ENCODE measurements at regions not wholly inside any gene's neighbourhood (a gene's known extent, or its start where the extent isn't known, plus 50 kb on each side); places are given as distances from the start of the nearest gene placed in this dataset.

DNA sequence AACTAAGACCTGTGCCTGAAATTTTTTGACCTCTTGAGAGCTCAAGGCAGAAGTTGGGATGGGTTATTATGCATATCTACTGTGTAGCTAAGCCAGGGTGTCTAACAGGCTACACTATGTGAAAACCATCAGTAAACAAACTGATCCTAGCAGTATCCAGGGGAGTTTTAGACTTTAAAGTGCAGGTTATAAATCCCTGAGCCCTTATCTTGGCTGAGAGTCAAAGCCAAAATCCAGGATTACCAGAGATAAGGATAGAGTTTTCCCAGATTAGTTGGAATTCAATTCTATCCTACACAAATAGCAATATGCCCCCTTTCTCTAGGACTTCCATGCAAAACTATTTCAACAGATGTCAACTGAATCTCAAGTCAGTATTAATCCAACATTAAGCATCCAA, 1229.7 kb downstream of the GRIK2 start:
- Histone ChIP-seq H3K4me1 (ENCODE audit: control insufficient read depth, insufficient read depth, low read length) (no peaks in the 10 kb centered on the region), H3K9me3 (replicated peaks; ENCODE audit: control insufficient read depth, insufficient read depth, low read length) (no peaks in the 10 kb centered on the region), H3K27ac (ENCODE audit: control insufficient read depth, insufficient read depth) (no peak overlapping the region), H3K27me3 (replicated peaks in 1 of 2; ENCODE audit: control insufficient read depth in 2 of 2, insufficient read depth in 2 of 2, low read length in 1 of 2) (no peaks in the 10 kb centered on the region), H4K20me1 (ENCODE audit: control insufficient read depth, insufficient read depth) (no peaks in the 10 kb centered on the region), H3K9ac (ENCODE audit: control insufficient read depth, insufficient read depth, low read length) (no peak overlapping the region), H3K4me3 (no peak overlapping the region), H3K36me3 (ENCODE audit: control insufficient read depth in 2 of 2, insufficient read depth in 2 of 2, low read length in 1 of 2) (no peaks in the 10 kb centered on the region), H2AFZ (ENCODE audit: control insufficient read depth, low read depth, low read length) (no peak overlapping the region), H3K79me2 (ENCODE audit: control insufficient read depth, insufficient read depth, low read length) (no peaks in the 10 kb centered on the region), H3K4me2 (ENCODE audit: control insufficient read depth, insufficient read depth) (no peak overlapping the region)
- no peak for TF ChIP-seq FOXK2 (IDR thresholded peaks at IDR 0.05)
- no peak for TF ChIP-seq RBBP5 (conservative IDR thresholded peaks at IDR 0.05)
- TF ChIP-seq IKZF1 (conservative IDR thresholded peaks at IDR 0.05) = no peak
- no peak for TF ChIP-seq EED (IDR thresholded peaks at IDR 0.05; ENCODE audit: low read depth)
- no peak for TF ChIP-seq HDAC6 (IDR thresholded peaks at IDR 0.05; ENCODE audit: unreplicated experiment)
- no peak for TF ChIP-seq NFIC (IDR thresholded peaks at IDR 0.05; ENCODE audit: low read depth, low read length)
- TF ChIP-seq, protein P1, sequence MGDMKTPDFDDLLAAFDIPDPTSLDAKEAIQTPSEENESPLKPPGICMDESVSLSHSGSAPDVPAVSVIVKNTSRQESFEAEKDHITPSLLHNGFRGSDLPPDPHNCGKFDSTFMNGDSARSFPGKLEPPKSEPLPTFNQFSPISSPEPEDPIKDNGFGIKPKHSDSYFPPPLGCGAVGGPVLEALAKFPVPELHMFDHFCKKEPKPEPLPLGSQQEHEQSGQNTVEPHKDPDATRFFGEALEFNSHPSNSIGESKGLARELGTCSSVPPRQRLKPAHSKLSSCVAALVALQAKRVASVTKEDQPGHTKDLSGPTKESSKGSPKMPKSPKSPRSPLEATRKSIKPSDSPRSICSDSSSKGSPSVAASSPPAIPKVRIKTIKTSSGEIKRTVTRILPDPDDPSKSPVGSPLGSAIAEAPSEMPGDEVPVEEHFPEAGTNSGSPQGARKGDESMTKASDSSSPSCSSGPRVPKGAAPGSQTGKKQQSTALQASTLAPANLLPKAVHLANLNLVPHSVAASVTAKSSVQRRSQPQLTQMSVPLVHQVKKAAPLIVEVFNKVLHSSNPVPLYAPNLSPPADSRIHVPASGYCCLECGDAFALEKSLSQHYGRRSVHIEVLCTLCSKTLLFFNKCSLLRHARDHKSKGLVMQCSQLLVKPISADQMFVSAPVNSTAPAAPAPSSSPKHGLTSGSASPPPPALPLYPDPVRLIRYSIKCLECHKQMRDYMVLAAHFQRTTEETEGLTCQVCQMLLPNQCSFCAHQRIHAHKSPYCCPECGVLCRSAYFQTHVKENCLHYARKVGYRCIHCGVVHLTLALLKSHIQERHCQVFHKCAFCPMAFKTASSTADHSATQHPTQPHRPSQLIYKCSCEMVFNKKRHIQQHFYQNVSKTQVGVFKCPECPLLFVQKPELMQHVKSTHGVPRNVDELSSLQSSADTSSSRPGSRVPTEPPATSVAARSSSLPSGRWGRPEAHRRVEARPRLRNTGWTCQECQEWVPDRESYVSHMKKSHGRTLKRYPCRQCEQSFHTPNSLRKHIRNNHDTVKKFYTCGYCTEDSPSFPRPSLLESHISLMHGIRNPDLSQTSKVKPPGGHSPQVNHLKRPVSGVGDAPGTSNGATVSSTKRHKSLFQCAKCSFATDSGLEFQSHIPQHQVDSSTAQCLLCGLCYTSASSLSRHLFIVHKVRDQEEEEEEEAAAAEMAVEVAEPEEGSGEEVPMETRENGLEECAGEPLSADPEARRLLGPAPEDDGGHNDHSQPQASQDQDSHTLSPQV (IDR thresholded peaks at IDR 0.05) = no peak
- TF ChIP-seq POLR2A (IDR thresholded peaks at IDR 0.05; ENCODE audit: low read depth, low read length) = no peak
- TF ChIP-seq, protein P2, sequence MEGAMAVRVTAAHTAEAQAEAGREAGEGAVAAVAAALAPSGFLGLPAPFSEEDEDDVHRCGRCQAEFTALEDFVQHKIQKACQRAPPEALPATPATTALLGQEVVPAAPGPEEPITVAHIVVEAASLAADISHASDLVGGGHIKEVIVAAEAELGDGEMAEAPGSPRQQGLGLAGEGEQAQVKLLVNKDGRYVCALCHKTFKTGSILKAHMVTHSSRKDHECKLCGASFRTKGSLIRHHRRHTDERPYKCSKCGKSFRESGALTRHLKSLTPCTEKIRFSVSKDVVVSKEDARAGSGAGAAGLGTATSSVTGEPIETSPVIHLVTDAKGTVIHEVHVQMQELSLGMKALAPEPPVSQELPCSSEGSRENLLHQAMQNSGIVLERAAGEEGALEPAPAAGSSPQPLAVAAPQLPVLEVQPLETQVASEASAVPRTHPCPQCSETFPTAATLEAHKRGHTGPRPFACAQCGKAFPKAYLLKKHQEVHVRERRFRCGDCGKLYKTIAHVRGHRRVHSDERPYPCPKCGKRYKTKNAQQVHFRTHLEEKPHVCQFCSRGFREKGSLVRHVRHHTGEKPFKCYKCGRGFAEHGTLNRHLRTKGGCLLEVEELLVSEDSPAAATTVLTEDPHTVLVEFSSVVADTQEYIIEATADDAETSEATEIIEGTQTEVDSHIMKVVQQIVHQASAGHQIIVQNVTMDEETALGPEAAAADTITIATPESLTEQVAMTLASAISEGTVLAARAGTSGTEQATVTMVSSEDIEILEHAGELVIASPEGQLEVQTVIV (IDR thresholded peaks at IDR 0.05; ENCODE audit: borderline replicate concordance, partially characterized antibody) = no peak
- TF ChIP-seq YY1 (IDR thresholded peaks at IDR 0.05; ENCODE audit: low read depth, low read length) = no peak
- no peak for TF ChIP-seq JUND (IDR thresholded peaks at IDR 0.05; ENCODE audit: low read depth, low read length)
- no peak for TF ChIP-seq KDM1A (IDR thresholded peaks at IDR 0.05; ENCODE audit: borderline replicate concordance)
- no TSS peak for BruUV-seq (replicated peaks)
- DNase-seq (ENCODE audit: low read depth, low spot score) (no peak), FAIRE-seq (no peak), ATAC-seq (no peak)
- POLR2A ChIA-PET = no interaction called here
- RAD21 ChIA-PET (ENCODE audit: unreplicated experiment) = no interaction called here
- intact Hi-C loops (cut with micrococcal nuclease; ENCODE audit: unreplicated experiment) = no loop called here
- SMC1A ChIA-PET (ENCODE audit: uncharacterized antibody, unreplicated experiment) = interaction anchor here (1.8 kb wide), 1 partner anchor 501 kb away, joined by 4 read pairs; no protein-coding TSS in a partner anchor
- in situ Hi-C loops (cut with MboI) = no loop called here
- CTCF ChIA-PET = interaction anchor here (1.0 kb wide), 1 partner anchor 499 kb away, joined by 4 read pairs; no protein-coding TSS in a partner anchor
